Muscle of leg (tissue), 3 donors: ENCODE measurements at regions not wholly inside any gene's neighbourhood (a gene's known extent, or its start where the extent isn't known, plus 50 kb on each side); places are given as distances from the start of the nearest gene placed in this dataset.
A peak's percentile ranks its signal among the peaks of the same experiment; 100 is the strongest.

ENCODE experiments used
- DNase-seq: peaks from one replicate; pipeline ENCODE4 v3.0.0; 2013
- H3K27ac ChIP-seq: one replicate; pipeline ENCODE4 v1.5.1; 2013; ENCODE audit warnings: mild to moderate bottlenecking, low read length, control low read depth
- H3K27me3 ChIP-seq: one replicate; pipeline ENCODE4 v1.6.1; 2013; ENCODE audit warnings: low read length; ENCODE audit not compliant: control insufficient read depth, insufficient read depth
- H3K36me3 ChIP-seq: one replicate; pipeline ENCODE4 v1.6.1; 2013; ENCODE audit warnings: low read length; ENCODE audit not compliant: control insufficient read depth, insufficient read depth
- H3K4me1 ChIP-seq: one replicate; pipeline ENCODE4 v1.6.1; 2013; ENCODE audit warnings: low read length; ENCODE audit not compliant: control insufficient read depth, insufficient read depth
- H3K4me3 ChIP-seq: one replicate; pipeline ENCODE4 v1.5.1; 2013; ENCODE audit warnings: low read length, control low read depth
- H3K9me3 ChIP-seq: replicated peaks from 2 replicates; pipeline ENCODE4 v1.6.1; 2013; ENCODE audit warnings: low read depth, low read length; ENCODE audit not compliant: control insufficient read depth
- WGBS: methylation state at CpG from one replicate; pipeline ENCODE4 v1.1.5; 2013; ENCODE audit warnings: missing lambda C conversion rate; ENCODE audit not compliant: insufficient coverage; 5-methylcytosine and 5-hydroxymethylcytosine counted together

GRCh38 chr13:78241278-78241919, 322.8 kb upstream of the EDNRB start:
- peak; percentile 12 for DNase-seq
- H3K4me3 ChIP-seq = no peak overlapping the region
- WGBS = no CpG with 5 or more reads among the region's 4 CpGs
- H3K36me3 ChIP-seq = no peaks in the 10 kb centered on the region
- H3K27me3 ChIP-seq = no peaks in the 10 kb centered on the region
- H3K27ac ChIP-seq = no peak overlapping the region
- no peaks in the 10 kb centered on the region for H3K9me3 ChIP-seq
- H3K4me1 ChIP-seq = no peaks in the 10 kb centered on the region

GRCh38 chr13:78239714-78240113, 321.1 kb upstream of the EDNRB start:
- Histone ChIP-seq H3K27me3 (no peaks in the 10 kb centered on the region), H3K27ac (no peak overlapping the region), H3K4me1 (no peaks in the 10 kb centered on the region), H3K36me3 (no peaks in the 10 kb centered on the region), H3K4me3 (no peak overlapping the region), H3K9me3 (no peaks in the 10 kb centered on the region)
- no peak for DNase-seq
- 48% methylated on average over 2 of the region's 2 CpGs for WGBS

- WGBS = 60% methylated on average over 2 of the region's 2 CpGs
- Histone ChIP-seq H3K27me3 (no peaks in the 10 kb centered on the region), H3K4me3 (no peak overlapping the region), H3K36me3 (no peaks in the 10 kb centered on the region), H3K9me3 (no peaks in the 10 kb centered on the region), H3K27ac (no peak overlapping the region), H3K4me1 (no peaks in the 10 kb centered on the region)
- no peak for DNase-seq
These were observed 320.3 kb upstream of the EDNRB start for GRCh38 chr13:78238911-78239310.

GRCh38 chr13:78228940-78229339, 310.3 kb upstream of the EDNRB start:
- H3K36me3 ChIP-seq = no peaks in the 10 kb centered on the region
- no peaks in the 10 kb centered on the region for H3K4me1 ChIP-seq
- no peaks in the 10 kb centered on the region for H3K9me3 ChIP-seq
- WGBS = no CpG with 5 or more reads among the region's 4 CpGs
- H3K4me3 ChIP-seq = no peak overlapping the region
- no peak overlapping the region for H3K27ac ChIP-seq
- H3K27me3 ChIP-seq = no peaks in the 10 kb centered on the region
- no peak for DNase-seq

GRCh38 chr13:78228211-78228610, 309.6 kb upstream of the EDNRB start:
- Histone ChIP-seq H3K27me3 (no peaks in the 10 kb centered on the region), H3K4me3 (no peak overlapping the region), H3K9me3 (no peaks in the 10 kb centered on the region), H3K36me3 (no peaks in the 10 kb centered on the region), H3K4me1 (no peaks in the 10 kb centered on the region), H3K27ac (no peak overlapping the region)
- no CpG with 5 or more reads among the region's 1 CpG for WGBS
- DNase-seq = no peak

DNA sequence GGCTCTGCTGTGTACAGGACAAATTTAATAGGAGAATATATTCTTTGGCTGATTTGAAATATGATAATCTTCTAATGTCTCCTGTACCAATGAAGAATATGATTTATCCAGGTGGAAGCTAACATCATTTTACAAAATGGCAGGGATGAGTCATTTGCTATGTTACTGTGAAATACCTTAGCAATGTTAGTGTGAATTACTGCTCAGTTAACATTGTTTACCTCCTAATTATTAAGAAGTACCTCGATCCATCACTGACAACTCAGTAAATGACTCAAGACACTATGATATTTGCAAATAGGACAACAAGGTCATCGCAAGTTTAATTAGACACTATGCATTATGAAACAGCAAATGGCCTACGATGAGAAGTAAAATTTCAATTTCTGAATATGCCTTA, 309.1 kb upstream of the EDNRB start:
- WGBS = no CpG with 5 or more reads among the region's 3 CpGs
- no peaks in the 10 kb centered on the region for H3K4me1 ChIP-seq

GRCh38 chr13:78215458-78216108, 297.0 kb upstream of the EDNRB start:
- no peaks in the 10 kb centered on the region for H3K36me3 ChIP-seq
- H3K27ac ChIP-seq = no peak overlapping the region
- no peak overlapping the region for H3K4me3 ChIP-seq
- H3K4me1 ChIP-seq = no peaks in the 10 kb centered on the region
- DNase-seq = no peak
- H3K9me3 ChIP-seq = no peaks in the 10 kb centered on the region
- H3K27me3 ChIP-seq = no peaks in the 10 kb centered on the region
- no CpG with 5 or more reads among the region's 4 CpGs for WGBS

More for the DNA sequence above, 309.1 kb upstream of the EDNRB start:
- no peaks in the 10 kb centered on the region for H3K9me3 ChIP-seq
- no peaks in the 10 kb centered on the region for H3K36me3 ChIP-seq
- H3K27ac ChIP-seq = no peak overlapping the region
- no peaks in the 10 kb centered on the region for H3K27me3 ChIP-seq
- no peak overlapping the region for H3K4me3 ChIP-seq
- no peak for DNase-seq

DNA sequence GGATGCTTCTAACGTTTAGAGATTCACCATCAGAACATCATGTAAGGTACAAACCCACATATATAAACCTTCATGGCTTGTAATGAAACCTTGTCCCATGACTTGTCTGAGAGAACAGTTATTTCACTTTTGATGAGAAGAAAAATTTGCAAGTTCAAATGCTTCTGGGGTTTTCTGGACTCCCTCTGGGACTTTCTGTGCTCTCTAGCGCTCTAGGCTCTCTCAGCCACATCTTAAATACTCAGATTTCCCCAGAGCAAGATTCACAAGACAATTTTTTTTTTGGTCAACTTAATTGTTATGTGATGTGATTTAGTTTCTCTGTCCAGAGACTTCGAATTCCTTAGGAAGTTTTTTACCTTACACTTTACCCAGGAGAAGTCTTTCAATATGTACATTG, 282.8 kb upstream of the EDNRB start:
- no peaks in the 10 kb centered on the region for H3K27me3 ChIP-seq
- no peaks in the 10 kb centered on the region for H3K4me1 ChIP-seq
- WGBS = no CpG with 5 or more reads among the region's 3 CpGs
- no peaks in the 10 kb centered on the region for H3K36me3 ChIP-seq
- DNase-seq = no peak
- no peak overlapping the region for H3K27ac ChIP-seq
- H3K9me3 ChIP-seq = no peaks in the 10 kb centered on the region
- H3K4me3 ChIP-seq = no peak overlapping the region

GRCh38 chr13:78198821-78199220, 280.2 kb upstream of the EDNRB start:
- no peaks in the 10 kb centered on the region for H3K27me3 ChIP-seq
- no peak for DNase-seq
- no peaks in the 10 kb centered on the region for H3K4me1 ChIP-seq
- no peak overlapping the region for H3K27ac ChIP-seq
- no peaks in the 10 kb centered on the region for H3K9me3 ChIP-seq
- WGBS = no CpG with 5 or more reads among the region's 3 CpGs
- no peaks in the 10 kb centered on the region for H3K36me3 ChIP-seq
- H3K4me3 ChIP-seq = no peak overlapping the region

GRCh38 chr13:78198419-78198818, 279.8 kb upstream of the EDNRB start:
- Histone ChIP-seq H3K4me3 (no peak overlapping the region), H3K27ac (no peak overlapping the region), H3K4me1 (no peaks in the 10 kb centered on the region), H3K36me3 (no peaks in the 10 kb centered on the region), H3K9me3 (no peaks in the 10 kb centered on the region), H3K27me3 (no peaks in the 10 kb centered on the region)
- DNase-seq = no peak
- WGBS = no CpG with 5 or more reads among the region's 1 CpG
